Fibroblast of lung (primary cell): ENCODE measurements at regions not wholly inside any gene's neighbourhood (a gene's known extent, or its start where the extent isn't known, plus 50 kb on each side); places are given as distances from the start of the nearest gene placed in this dataset.

ENCODE experiments used
- DNase-seq, 2 donors: peaks; one replicate each; pipeline versions ENCODE4 v3.0.0 to v3.0.0-alpha.2; 2010; ENCODE audit warnings: low read depth in 2 of 2
- H2AFZ ChIP-seq: 2 replicates; pipeline ENCODE4 v1.5.1; 2012; ENCODE audit warnings: low read length, control low read depth, inconsistent platforms
- H3K27ac ChIP-seq: 2 replicates; pipeline ENCODE4 v1.5.1; 2011; ENCODE audit warnings: low read length, control low read depth; ENCODE audit not compliant: insufficient read depth
- H3K27me3 ChIP-seq: 2 replicates; pipeline ENCODE4 v1.5.1; 2011; ENCODE audit warnings: mild to moderate bottlenecking, low read length; ENCODE audit not compliant: control insufficient read depth, insufficient read depth
- H3K36me3 ChIP-seq: 2 replicates; pipeline ENCODE4 v1.5.1; 2011; ENCODE audit warnings: low read length; ENCODE audit not compliant: control insufficient read depth, insufficient read depth
- H3K4me1 ChIP-seq: 2 replicates; pipeline ENCODE4 v1.5.1; 2011; ENCODE audit warnings: low read length; ENCODE audit not compliant: control insufficient read depth, insufficient read depth; ENCODE audit errors: extremely low read depth
- H3K4me2 ChIP-seq: 2 replicates; pipeline ENCODE4 v1.5.1; 2011; ENCODE audit warnings: low read length, control low read depth; ENCODE audit not compliant: insufficient read depth; ENCODE audit errors: extremely low read depth
- H3K4me3 ChIP-seq, 4 experiments: fragments of 200-600 bp in 1 of 4; sonication (generic) in 1 of 4; replicated peaks in 1 of 4; 2 replicates each; pipeline ENCODE4 v1.5.1; 2011 to 2016; ENCODE audit warnings: low read length in 4 of 4, low read depth in 3 of 4, mild to moderate bottlenecking in 3 of 4, control low read depth in 2 of 4, inconsistent platforms in 1 of 4, mixed read lengths in 1 of 4; ENCODE audit not compliant: insufficient read depth in 1 of 4; ENCODE audit errors: control extremely low read depth in 1 of 4
- H3K79me2 ChIP-seq: 2 replicates; pipeline ENCODE4 v1.5.1; 2012; ENCODE audit warnings: mild to moderate bottlenecking, low read length, inconsistent platforms; ENCODE audit not compliant: control insufficient read depth, insufficient read depth
- H3K9ac ChIP-seq: 2 replicates; pipeline ENCODE4 v1.5.1; 2011; ENCODE audit warnings: mild to moderate bottlenecking, low read length, control low read depth; ENCODE audit not compliant: insufficient read depth
- H3K9me3 ChIP-seq: 2 replicates; pipeline ENCODE4 v1.5.1; 2012; ENCODE audit warnings: low read depth, low read length; ENCODE audit not compliant: control insufficient read depth, insufficient read depth
- H4K20me1 ChIP-seq: 2 replicates; pipeline ENCODE4 v1.5.1; 2011; ENCODE audit warnings: low read length; ENCODE audit not compliant: control insufficient read depth, insufficient read depth; ENCODE audit errors: extremely low read depth
- CTCF ChIP-seq, 2 donors: IDR thresholded peaks in 1 of 2; conservative IDR thresholded peaks in 1 of 2; 1 replicate in 1 of 2; 2 replicates in 1 of 2; pipeline ENCODE4 v1.5.1; 2011 to 2012; ENCODE audit warnings: low read length in 2 of 2, control low read depth in 1 of 2, inconsistent platforms in 1 of 2, low read depth in 1 of 2, mild to moderate bottlenecking in 1 of 2
- EZH2 ChIP-seq: IDR thresholded peaks from 2 replicates; pipeline ENCODE4 v1.5.1; 2012; ENCODE audit warnings: low read length, control low read depth, mild to moderate bottlenecking; ENCODE audit errors: missing control alignments

DNA sequence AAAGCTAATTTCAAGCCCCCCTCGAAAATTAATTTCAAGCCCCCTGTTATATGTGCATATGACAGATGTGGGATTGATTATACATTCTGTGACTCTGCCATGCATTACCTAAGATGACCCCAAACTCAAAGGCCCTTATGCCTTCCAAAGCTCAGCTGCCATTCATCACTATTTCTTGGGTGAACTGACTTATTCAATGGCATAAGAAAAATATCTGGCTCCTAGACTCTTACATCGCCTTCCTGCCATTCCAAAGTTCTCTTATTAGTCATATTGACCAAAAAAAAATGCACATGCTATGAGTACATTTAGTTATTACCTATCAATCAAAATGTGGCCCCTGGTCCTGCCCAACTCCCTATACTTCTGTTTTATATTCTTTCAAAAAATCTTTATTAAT, 291.8 kb upstream of the CHAC2 start:
- no peak overlapping the region for H3K4me2 ChIP-seq
- H3K9ac ChIP-seq, result no peak overlapping the region
- H3K9me3 ChIP-seq, result no peaks in the 10 kb centered on the region
- H4K20me1 ChIP-seq, result no peaks in the 10 kb centered on the region
- H3K36me3 ChIP-seq, result no peaks in the 10 kb centered on the region
- peaks cover 3% of the 10 kb centered on the region for H3K4me1 ChIP-seq
- TF ChIP-seq EZH2 (no peak), CTCF (conservative IDR thresholded peaks at IDR 0.05 in 1 of 2, IDR thresholded peaks at IDR 0.05 in 1 of 2; ENCODE audit: low read depth in 1 of 2, low read length in 2 of 2) (no peak)
- no peak overlapping the region for H3K4me3 ChIP-seq
- peak in 1 of 2 donors; percentile 20 for DNase-seq
- H3K79me2 ChIP-seq, result no peaks in the 10 kb centered on the region
- no peaks in the 10 kb centered on the region for H3K27me3 ChIP-seq
- H2AFZ ChIP-seq, result no peak overlapping the region
- H3K27ac ChIP-seq, result no peak overlapping the region

- H3K36me3 ChIP-seq, result no peaks in the 10 kb centered on the region
- H3K4me2 ChIP-seq, result no peak overlapping the region
- TF ChIP-seq EZH2, result no peak
- no peak for TF ChIP-seq CTCF (conservative IDR thresholded peaks at IDR 0.05 in 1 of 2, IDR thresholded peaks at IDR 0.05 in 1 of 2; ENCODE audit: low read depth in 1 of 2, low read length in 2 of 2)
- no peaks in the 10 kb centered on the region for H4K20me1 ChIP-seq
- DNase-seq, result peak; percentile 37 to 67
- no peak overlapping the region for H3K4me3 ChIP-seq
- no peaks in the 10 kb centered on the region for H3K9me3 ChIP-seq
- no peaks in the 10 kb centered on the region for H3K27me3 ChIP-seq
- no peak overlapping the region for H3K27ac ChIP-seq
- no peaks in the 10 kb centered on the region for H3K79me2 ChIP-seq
- peaks cover 3% of the 10 kb centered on the region for H3K4me1 ChIP-seq
- H2AFZ ChIP-seq, result no peak overlapping the region
- H3K9ac ChIP-seq, result no peak overlapping the region
Measured at GRCh38 chr2:53475321-53475720, 292.3 kb upstream of the CHAC2 start.

GRCh38 chr2:53474914-53475313, 292.7 kb upstream of the CHAC2 start:
- no peak overlapping the region for H3K27ac ChIP-seq
- H3K4me2 ChIP-seq, result no peak overlapping the region
- TF ChIP-seq CTCF (conservative IDR thresholded peaks at IDR 0.05 in 1 of 2, IDR thresholded peaks at IDR 0.05 in 1 of 2; ENCODE audit: low read depth in 1 of 2, low read length in 2 of 2) (no peak), EZH2 (no peak)
- no peaks in the 10 kb centered on the region for H3K9me3 ChIP-seq
- peaks cover 3% of the 10 kb centered on the region for H3K4me1 ChIP-seq
- no peaks in the 10 kb centered on the region for H3K79me2 ChIP-seq
- no peaks in the 10 kb centered on the region for H3K27me3 ChIP-seq
- no peaks in the 10 kb centered on the region for H3K36me3 ChIP-seq
- no peaks in the 10 kb centered on the region for H4K20me1 ChIP-seq
- H2AFZ ChIP-seq, result no peak overlapping the region
- H3K4me3 ChIP-seq, result no peak overlapping the region
- no peak overlapping the region for H3K9ac ChIP-seq
- DNase-seq, result no peak
